H1 (cell line): ENCODE measurements at regions not wholly inside any gene's neighbourhood (a gene's known extent, or its start where the extent isn't known, plus 50 kb on each side); places are given as distances from the start of the nearest gene placed in this dataset.

Experiments used
- ATF3 ChIP-seq: IDR thresholded peaks from 2 replicates; pipeline ENCODE4 v1.6.1; 2011; ENCODE audit warnings: low read depth, mild to moderate bottlenecking, low read length; ENCODE audit not compliant: insufficient read depth
- EZH2 ChIP-seq: fragments of 200-600 bp; sonication (generic); IDR thresholded peaks from 2 replicates; pipeline ENCODE4 v1.7.1; 2012; ENCODE audit warnings: low read depth, mild to moderate bottlenecking, moderate library complexity, low read length, inconsistent platforms; ENCODE audit not compliant: severe bottlenecking
- NANOG ChIP-seq: IDR thresholded peaks from 2 replicates; pipeline ENCODE4 v1.6.1; 2011; ENCODE audit warnings: low read length, low read depth, mild to moderate bottlenecking, inconsistent platforms; ENCODE audit not compliant: insufficient read depth, poor library complexity, severe bottlenecking
- POLR2AphosphoS5 ChIP-seq: IDR thresholded peaks from 2 replicates; pipeline ENCODE4 v1.6.1; 2011; ENCODE audit warnings: low read depth, low read length
- SIRT6 ChIP-seq: IDR thresholded peaks from one replicate; pipeline ENCODE4 v1.7.1; 2012; ENCODE audit warnings: low read length, inconsistent platforms
- TF ChIP-seq, protein P1 (sequence below), 3 experiments: IDR thresholded peaks; 1 replicate in 2 of 3; 2 replicates in 1 of 3; pipeline versions ENCODE4 v1.5.1 to v1.6.1; 2011; ENCODE audit warnings: low read length in 3 of 3, mild to moderate bottlenecking in 3 of 3, inconsistent platforms in 2 of 3, low read depth in 1 of 3, moderate library complexity in 1 of 3; ENCODE audit not compliant: insufficient read depth in 1 of 3; ENCODE audit errors: control extremely low read depth in 1 of 3

GRCh38 chr7:156073366-156074052, 261.2 kb upstream of the SHH start:
- no peak for TF ChIP-seq POLR2AphosphoS5
- TF ChIP-seq, protein P1, sequence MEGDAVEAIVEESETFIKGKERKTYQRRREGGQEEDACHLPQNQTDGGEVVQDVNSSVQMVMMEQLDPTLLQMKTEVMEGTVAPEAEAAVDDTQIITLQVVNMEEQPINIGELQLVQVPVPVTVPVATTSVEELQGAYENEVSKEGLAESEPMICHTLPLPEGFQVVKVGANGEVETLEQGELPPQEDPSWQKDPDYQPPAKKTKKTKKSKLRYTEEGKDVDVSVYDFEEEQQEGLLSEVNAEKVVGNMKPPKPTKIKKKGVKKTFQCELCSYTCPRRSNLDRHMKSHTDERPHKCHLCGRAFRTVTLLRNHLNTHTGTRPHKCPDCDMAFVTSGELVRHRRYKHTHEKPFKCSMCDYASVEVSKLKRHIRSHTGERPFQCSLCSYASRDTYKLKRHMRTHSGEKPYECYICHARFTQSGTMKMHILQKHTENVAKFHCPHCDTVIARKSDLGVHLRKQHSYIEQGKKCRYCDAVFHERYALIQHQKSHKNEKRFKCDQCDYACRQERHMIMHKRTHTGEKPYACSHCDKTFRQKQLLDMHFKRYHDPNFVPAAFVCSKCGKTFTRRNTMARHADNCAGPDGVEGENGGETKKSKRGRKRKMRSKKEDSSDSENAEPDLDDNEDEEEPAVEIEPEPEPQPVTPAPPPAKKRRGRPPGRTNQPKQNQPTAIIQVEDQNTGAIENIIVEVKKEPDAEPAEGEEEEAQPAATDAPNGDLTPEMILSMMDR (IDR thresholded peaks at IDR 0.05; ENCODE audit: control extremely low read depth in 1 of 3, insufficient read depth in 1 of 3, low read depth in 1 of 3, low read length in 3 of 3) = no peak
- TF ChIP-seq SIRT6 = no peak
- no peak for TF ChIP-seq EZH2
- no peak for TF ChIP-seq NANOG
- no peak for TF ChIP-seq ATF3
